ENCODE measurements at regions not wholly inside any gene's neighbourhood (a gene's known extent, or its start where the extent isn't known, plus 50 kb on each side); places are given as distances from the start of the nearest gene placed in this dataset.

- no peak for TF ChIP-seq CTCF (IDR thresholded peaks at IDR 0.05; ENCODE audit: unreplicated experiment)
- Mint-ChIP-seq H3K4me1 (ENCODE audit: unreplicated experiment) (no peaks in the 10 kb centered on the region), H3K9me3 (ENCODE audit: unreplicated experiment) (no peaks in the 10 kb centered on the region), H3K27me3 (ENCODE audit: unreplicated experiment) (peaks cover 4% of the 10 kb centered on the region), H3K36me3 (ENCODE audit: low read depth, unreplicated experiment) (no peaks in the 10 kb centered on the region), H3K4me3 (ENCODE audit: unreplicated experiment) (no peak overlapping the region), H3K27ac (ENCODE audit: unreplicated experiment) (no peak overlapping the region)
- DNase-seq (ENCODE audit: low spot score), result no peak
Measured at GRCh38 chr9:90035471-90035870, 430.7 kb downstream of the GADD45G start.

- no peaks in the 10 kb centered on the region for H3K36me3 Mint-ChIP-seq (ENCODE audit: low read depth, unreplicated experiment)
- no peak for DNase-seq (ENCODE audit: low spot score)
- no peaks in the 10 kb centered on the region for H3K4me1 Mint-ChIP-seq (ENCODE audit: unreplicated experiment)
- TF ChIP-seq CTCF (IDR thresholded peaks at IDR 0.05; ENCODE audit: unreplicated experiment), result no peak
- H3K27me3 Mint-ChIP-seq (ENCODE audit: unreplicated experiment), result peaks cover 4% of the 10 kb centered on the region
- no peak overlapping the region for H3K27ac Mint-ChIP-seq (ENCODE audit: unreplicated experiment)
- H3K4me3 Mint-ChIP-seq (ENCODE audit: unreplicated experiment), result no peak overlapping the region
- no peaks in the 10 kb centered on the region for H3K9me3 Mint-ChIP-seq (ENCODE audit: unreplicated experiment)
Measured at GRCh38 chr9:90037146-90037797, 432.5 kb downstream of the GADD45G start.

- H3K36me3 Mint-ChIP-seq (ENCODE audit: low read depth, unreplicated experiment), result no peaks in the 10 kb centered on the region
- DNase-seq (ENCODE audit: low spot score), result no peak
- H3K4me1 Mint-ChIP-seq (ENCODE audit: unreplicated experiment), result no peaks in the 10 kb centered on the region
- H3K27ac Mint-ChIP-seq (ENCODE audit: unreplicated experiment), result no peak overlapping the region
- TF ChIP-seq CTCF (IDR thresholded peaks at IDR 0.05; ENCODE audit: unreplicated experiment), result no peak
- no peaks in the 10 kb centered on the region for H3K9me3 Mint-ChIP-seq (ENCODE audit: unreplicated experiment)
- H3K4me3 Mint-ChIP-seq (ENCODE audit: unreplicated experiment), result no peak overlapping the region
- peaks cover 4% of the 10 kb centered on the region for H3K27me3 Mint-ChIP-seq (ENCODE audit: unreplicated experiment)
Measured at GRCh38 chr9:90038763-90039162, 434.0 kb downstream of the GADD45G start.

- TF ChIP-seq CTCF (IDR thresholded peaks at IDR 0.05; ENCODE audit: unreplicated experiment), result no peak
- peaks cover 3% of the 10 kb centered on the region for H3K4me1 Mint-ChIP-seq (ENCODE audit: unreplicated experiment)
- H3K9me3 Mint-ChIP-seq (ENCODE audit: unreplicated experiment), result no peaks in the 10 kb centered on the region
- H3K27me3 Mint-ChIP-seq (ENCODE audit: unreplicated experiment), result peaks cover 4% of the 10 kb centered on the region
- H3K36me3 Mint-ChIP-seq (ENCODE audit: low read depth, unreplicated experiment), result no peaks in the 10 kb centered on the region
- no peak for DNase-seq (ENCODE audit: low spot score)
- no peak overlapping the region for H3K4me3 Mint-ChIP-seq (ENCODE audit: unreplicated experiment)
- no peak overlapping the region for H3K27ac Mint-ChIP-seq (ENCODE audit: unreplicated experiment)
Measured at GRCh38 chr9:90044263-90044662, 439.5 kb downstream of the GADD45G start.

- H3K4me3 Mint-ChIP-seq (ENCODE audit: unreplicated experiment), result no peak overlapping the region
- no peak for DNase-seq (ENCODE audit: low spot score)
- peaks cover 1% of the 10 kb centered on the region for H3K27me3 Mint-ChIP-seq (ENCODE audit: unreplicated experiment)
- no peaks in the 10 kb centered on the region for H3K9me3 Mint-ChIP-seq (ENCODE audit: unreplicated experiment)
- TF ChIP-seq CTCF (IDR thresholded peaks at IDR 0.05; ENCODE audit: unreplicated experiment), result no peak
- no peak overlapping the region for H3K27ac Mint-ChIP-seq (ENCODE audit: unreplicated experiment)
- peaks cover 3% of the 10 kb centered on the region for H3K4me1 Mint-ChIP-seq (ENCODE audit: unreplicated experiment)
- no peaks in the 10 kb centered on the region for H3K36me3 Mint-ChIP-seq (ENCODE audit: low read depth, unreplicated experiment)
Measured at GRCh38 chr9:90044710-90045151, 439.9 kb downstream of the GADD45G start.

All from endothelial cell (in vitro differentiated cells).